Memory B cell (primary cell): ENCODE measurements at regions not wholly inside any gene's neighbourhood (a gene's known extent, or its start where the extent isn't known, plus 50 kb on each side); places are given as distances from the start of the nearest gene placed in this dataset.

ENCODE experiments used
- ATAC-seq: fragments of 150-1000 bp; cut with Tn5 transposase; 2 replicates; pipeline ENCODE4 v1.10.0; 2021; ENCODE audit warnings: low read depth, mild to moderate bottlenecking, moderate library complexity
- DNase-seq, 2 donors: peaks; one replicate each; pipeline ENCODE4 v3.0.0; 2022; ENCODE audit warnings: low spot score in 2 of 2
- H3K27ac Mint-ChIP-seq: one replicate; pipeline ENCODE4 v1.8.0; 2022; ENCODE audit warnings: mild to moderate bottlenecking, moderate library complexity, mixed read lengths
- H3K27me3 Mint-ChIP-seq: one replicate; pipeline ENCODE4 v1.8.0; 2022; ENCODE audit warnings: mixed read lengths
- H3K36me3 Mint-ChIP-seq: one replicate; pipeline ENCODE4 v1.8.0; 2022; ENCODE audit warnings: mild to moderate bottlenecking, mixed read lengths
- H3K4me1 Mint-ChIP-seq: one replicate; pipeline ENCODE4 v1.8.0; 2022; ENCODE audit warnings: mixed read lengths
- H3K4me3 Mint-ChIP-seq: one replicate; pipeline ENCODE4 v1.8.0; 2022; ENCODE audit warnings: mild to moderate bottlenecking, moderate library complexity, mixed read lengths
- H3K9me3 Mint-ChIP-seq: one replicate; pipeline ENCODE4 v1.8.0; 2022; ENCODE audit warnings: mixed read lengths

DNA sequence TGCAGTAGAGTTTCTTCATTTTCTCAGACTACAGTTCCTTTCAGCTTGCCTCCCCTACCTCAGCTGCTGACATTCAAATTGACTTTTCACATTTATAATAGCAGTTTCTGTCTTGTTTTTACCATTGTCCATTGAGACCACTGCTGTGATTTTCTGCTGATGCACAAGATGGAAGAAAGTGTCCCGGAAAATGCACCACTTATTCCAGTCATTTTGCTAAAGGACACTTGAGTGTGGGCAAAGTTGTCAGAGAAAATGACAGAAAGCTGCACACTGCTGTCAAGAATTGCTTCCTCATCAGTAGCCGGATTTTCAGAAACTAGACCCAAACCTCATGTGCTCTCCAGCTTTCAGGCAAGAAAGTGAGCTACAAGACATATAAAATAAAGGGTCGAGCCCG, 546.2 kb upstream of the SETBP1 start:
- no peaks in the 10 kb centered on the region for H3K4me1 Mint-ChIP-seq
- H3K4me3 Mint-ChIP-seq = no peak overlapping the region
- H3K36me3 Mint-ChIP-seq = no peaks in the 10 kb centered on the region
- DNase-seq (no peak), ATAC-seq (no peak)
- no peak overlapping the region for H3K27ac Mint-ChIP-seq
- H3K9me3 Mint-ChIP-seq = no peaks in the 10 kb centered on the region
- H3K27me3 Mint-ChIP-seq = peaks cover 2% of the 10 kb centered on the region

DNA sequence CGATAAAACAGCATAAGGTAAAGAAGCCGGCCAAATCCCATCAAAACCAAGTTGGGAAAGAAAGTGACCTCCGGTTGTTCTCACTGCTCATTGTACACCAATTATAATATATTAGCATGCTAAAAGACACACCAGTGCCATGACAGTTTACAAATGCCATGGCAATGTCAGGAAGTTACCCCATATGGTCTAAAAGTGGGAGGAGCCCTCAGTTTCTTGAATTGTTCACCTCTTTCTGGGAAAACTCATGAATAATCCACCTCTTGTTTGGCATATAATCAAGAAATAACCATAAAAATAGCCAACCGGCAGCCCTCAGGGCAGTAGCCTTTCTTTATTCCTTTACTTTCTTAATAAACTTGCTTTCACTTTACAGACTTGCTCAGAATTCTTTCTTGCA, 544.9 kb upstream of the SETBP1 start:
- ATAC-seq (no peak), DNase-seq (no peak)
- Mint-ChIP-seq H3K27ac (no peak overlapping the region), H3K27me3 (no peaks in the 10 kb centered on the region), H3K4me1 (no peaks in the 10 kb centered on the region), H3K9me3 (no peaks in the 10 kb centered on the region), H3K4me3 (no peak overlapping the region), H3K36me3 (no peaks in the 10 kb centered on the region)

DNA sequence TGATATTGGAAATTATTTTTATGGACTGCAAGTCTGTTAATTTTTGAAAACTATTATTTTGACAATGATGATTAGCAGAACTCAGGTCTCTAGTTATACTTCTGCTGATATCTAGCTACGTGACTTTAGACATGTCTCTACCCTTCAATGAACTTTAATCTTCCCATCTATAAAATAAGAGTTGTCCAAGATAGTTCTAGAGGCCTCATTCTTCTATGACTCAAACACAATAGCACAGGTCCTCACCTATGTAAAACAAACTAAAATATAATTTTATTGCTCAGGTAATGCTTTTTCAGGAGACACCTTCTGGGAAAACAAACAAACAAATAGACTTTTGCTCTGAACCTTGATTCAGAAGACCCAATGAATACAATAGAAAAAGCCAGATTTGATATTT, 544.4 kb upstream of the SETBP1 start:
- Mint-ChIP-seq H3K4me3 (no peak overlapping the region), H3K27me3 (no peaks in the 10 kb centered on the region), H3K36me3 (no peaks in the 10 kb centered on the region), H3K27ac (no peak overlapping the region), H3K9me3 (no peaks in the 10 kb centered on the region), H3K4me1 (no peaks in the 10 kb centered on the region)
- ATAC-seq (no peak), DNase-seq (no peak)

DNA sequence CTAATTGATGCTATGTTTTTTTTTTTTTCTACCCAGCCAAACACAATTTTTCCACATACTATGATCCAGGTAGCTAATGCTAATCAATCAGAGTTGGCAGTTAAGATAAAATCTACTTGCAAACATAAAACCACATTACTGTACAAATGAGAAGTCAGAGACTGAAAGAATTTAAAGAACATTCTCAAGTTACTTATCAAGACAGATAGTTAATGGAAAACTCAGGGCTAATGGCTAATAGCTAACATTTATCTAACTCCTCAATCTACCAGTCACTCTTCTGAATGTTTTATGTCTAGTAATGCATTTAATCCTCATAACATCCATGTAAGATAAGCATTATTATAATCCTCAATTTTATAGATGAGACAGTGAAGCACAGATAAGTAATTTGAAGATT, 537.6 kb upstream of the SETBP1 start:
- Mint-ChIP-seq H3K27me3 (peaks cover 2% of the 10 kb centered on the region), H3K36me3 (no peaks in the 10 kb centered on the region), H3K4me3 (no peak overlapping the region), H3K4me1 (no peaks in the 10 kb centered on the region), H3K27ac (no peak overlapping the region), H3K9me3 (no peaks in the 10 kb centered on the region)
- DNase-seq (no peak), ATAC-seq (no peak)

DNA sequence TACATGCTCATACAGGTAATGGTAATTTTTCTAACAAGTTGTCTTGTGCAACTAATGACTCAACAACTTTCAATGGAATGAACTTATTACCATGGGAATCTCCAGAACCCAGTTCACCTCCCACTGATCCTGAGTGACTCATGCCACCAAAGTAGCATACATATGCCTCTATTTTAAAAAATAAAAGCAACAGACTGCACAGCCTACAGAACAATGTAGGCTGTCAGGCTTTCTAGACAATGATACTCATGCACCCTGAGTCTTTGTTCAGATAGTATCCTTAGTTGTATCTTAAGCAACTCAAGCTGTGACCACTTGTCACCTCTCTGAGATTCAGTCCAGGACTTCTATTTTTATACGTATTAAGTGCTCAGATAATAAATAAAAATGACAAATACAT, 531.0 kb upstream of the SETBP1 start:
- ATAC-seq (no peak), DNase-seq (no peak)
- Mint-ChIP-seq H3K4me1 (no peaks in the 10 kb centered on the region), H3K36me3 (no peaks in the 10 kb centered on the region), H3K27me3 (peaks cover 2% of the 10 kb centered on the region), H3K27ac (no peak overlapping the region), H3K4me3 (no peak overlapping the region), H3K9me3 (no peaks in the 10 kb centered on the region)

DNA sequence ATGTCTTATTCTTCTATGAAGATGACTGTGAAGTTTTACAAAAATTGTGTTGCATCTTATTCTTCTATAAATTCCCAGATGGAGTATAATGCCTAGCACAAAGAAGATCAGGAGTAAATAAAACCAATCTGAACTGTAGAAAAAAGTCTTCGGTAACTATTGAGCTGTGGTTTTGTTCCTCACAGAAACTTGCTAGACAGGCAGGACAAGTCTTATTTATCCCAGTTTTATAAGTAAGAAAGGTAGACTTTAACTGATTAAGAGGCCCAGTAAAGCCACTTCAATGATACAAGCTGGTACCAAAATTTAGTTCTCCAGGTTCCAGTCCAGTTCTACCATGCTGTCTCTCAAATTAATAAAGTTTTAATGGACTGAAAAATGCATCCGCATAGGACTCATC, 526.7 kb upstream of the SETBP1 start:
- Mint-ChIP-seq H3K4me3 (no peak overlapping the region), H3K27me3 (no peaks in the 10 kb centered on the region), H3K27ac (no peak overlapping the region), H3K36me3 (no peaks in the 10 kb centered on the region), H3K9me3 (no peaks in the 10 kb centered on the region), H3K4me1 (no peaks in the 10 kb centered on the region)
- ATAC-seq = no peak
- DNase-seq = no peak

DNA sequence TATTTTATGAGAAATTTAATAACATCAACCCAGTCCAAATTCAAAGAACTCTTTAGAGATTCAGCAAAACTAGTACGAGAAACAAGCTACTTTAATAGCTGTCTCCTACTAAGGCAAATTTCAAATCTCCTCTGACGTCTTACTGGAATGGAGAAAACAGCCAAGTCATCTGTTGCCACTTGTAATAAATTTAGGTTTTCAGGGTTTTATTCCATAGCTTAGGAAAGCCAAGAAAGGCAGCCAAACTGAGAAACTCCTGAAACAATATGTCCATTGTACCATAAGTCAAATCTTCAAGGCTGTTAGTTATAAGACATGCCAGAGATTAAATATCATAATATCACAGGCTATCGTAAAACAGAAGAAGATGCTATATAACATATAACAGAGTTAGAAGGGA, 524.6 kb upstream of the SETBP1 start:
- no peaks in the 10 kb centered on the region for H3K4me1 Mint-ChIP-seq
- no peak for ATAC-seq
- no peak overlapping the region for H3K4me3 Mint-ChIP-seq
- H3K36me3 Mint-ChIP-seq = no peaks in the 10 kb centered on the region
- no peaks in the 10 kb centered on the region for H3K9me3 Mint-ChIP-seq
- no peak overlapping the region for H3K27ac Mint-ChIP-seq
- no peak for DNase-seq
- H3K27me3 Mint-ChIP-seq = no peaks in the 10 kb centered on the region

DNA sequence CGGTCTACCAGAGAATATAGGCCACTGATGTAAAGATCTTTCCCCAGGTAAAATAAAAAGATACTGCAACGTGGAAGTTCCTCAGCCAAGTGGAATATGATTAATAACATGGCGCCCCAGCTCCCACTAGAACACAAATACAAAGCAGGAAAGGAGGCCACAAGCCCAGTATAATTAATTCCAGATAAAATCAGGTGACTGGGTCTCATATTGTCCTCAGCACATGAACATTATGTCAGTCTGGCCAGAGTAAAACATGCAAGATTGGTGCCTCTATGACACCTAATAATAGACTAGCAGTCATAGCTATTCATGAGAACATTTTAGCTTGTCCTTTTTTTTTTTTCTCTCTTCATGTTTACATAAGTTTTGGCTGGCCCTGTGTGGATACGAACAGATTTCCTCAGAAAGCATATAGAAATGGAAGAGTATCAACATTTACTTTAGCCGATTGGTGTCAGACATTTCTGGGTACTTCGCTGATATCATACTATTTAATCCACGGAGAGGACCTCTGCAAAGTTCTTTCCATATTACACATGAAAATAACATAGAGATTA, 523.8 kb upstream of the SETBP1 start:
- H3K36me3 Mint-ChIP-seq = no peaks in the 10 kb centered on the region

DNA sequence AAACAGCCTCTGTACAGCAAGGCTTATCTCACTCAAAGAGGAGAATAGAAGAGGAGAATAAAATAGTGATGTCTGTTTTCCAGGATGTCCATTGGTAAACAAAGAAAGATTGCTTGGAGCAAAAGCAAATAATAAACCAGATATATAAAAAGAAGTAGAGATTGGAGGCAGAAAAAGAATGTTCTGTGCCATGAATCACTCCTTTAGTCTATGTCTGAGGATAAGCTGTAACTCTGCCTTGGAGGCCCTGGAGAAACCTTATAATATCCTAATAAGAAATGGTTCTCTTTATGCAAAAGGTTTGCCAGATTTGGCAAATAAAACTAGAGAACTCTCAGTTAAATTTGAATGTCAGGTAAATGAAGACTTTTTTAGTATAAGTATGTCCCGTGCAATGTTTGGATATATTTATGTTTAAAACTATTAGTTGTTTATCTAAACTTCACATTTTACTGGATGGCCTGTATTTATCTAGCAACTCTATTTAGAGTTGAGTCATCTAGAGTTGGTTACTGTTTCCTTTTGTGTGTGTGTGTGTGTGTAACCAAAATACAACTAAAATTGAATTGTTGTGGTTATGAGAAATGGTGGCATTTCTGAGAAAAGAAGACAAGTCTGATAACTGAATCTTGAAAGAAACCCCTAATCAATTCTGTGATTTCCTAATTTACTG, 510.3 kb upstream of the SETBP1 start:
- no peaks in the 10 kb centered on the region for H3K9me3 Mint-ChIP-seq

More for the DNA sequence above, 523.8 kb upstream of the SETBP1 start:
- Mint-ChIP-seq H3K4me1 (no peaks in the 10 kb centered on the region), H3K9me3 (no peaks in the 10 kb centered on the region), H3K27ac (no peak overlapping the region), H3K27me3 (no peaks in the 10 kb centered on the region), H3K4me3 (no peak overlapping the region)
- DNase-seq (no peak), ATAC-seq (no peak)

DNA sequence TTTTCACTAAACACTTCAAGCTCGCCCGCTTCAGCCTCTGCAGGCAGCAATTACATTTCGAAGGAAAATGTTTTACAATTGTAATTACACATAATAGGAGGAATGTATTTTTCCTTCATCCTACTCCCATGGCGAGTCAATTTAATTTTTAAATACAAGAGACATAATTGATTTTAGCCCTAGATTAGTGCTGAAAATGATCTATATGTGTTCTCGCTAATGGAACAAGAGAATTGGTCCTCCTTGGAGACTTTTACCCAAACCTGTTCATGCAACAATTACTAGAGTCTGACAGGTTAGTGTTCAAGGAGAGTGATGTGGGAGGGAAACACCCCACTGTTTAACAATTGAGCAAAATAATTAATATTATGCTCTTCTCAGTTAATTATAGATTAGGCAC, 509.4 kb upstream of the SETBP1 start:
- Mint-ChIP-seq H3K4me1 (no peaks in the 10 kb centered on the region), H3K36me3 (no peaks in the 10 kb centered on the region), H3K4me3 (no peak overlapping the region), H3K27ac (no peak overlapping the region), H3K9me3 (no peaks in the 10 kb centered on the region), H3K27me3 (peaks cover 3% of the 10 kb centered on the region)
- DNase-seq = no peak
- no peak for ATAC-seq

More for the DNA sequence above, 510.3 kb upstream of the SETBP1 start:
- peaks cover 5% of the 10 kb centered on the region for H3K27me3 Mint-ChIP-seq
- ATAC-seq (no peak), DNase-seq (no peak)
- no peak overlapping the region for H3K27ac Mint-ChIP-seq
- no peak overlapping the region for H3K4me3 Mint-ChIP-seq
- no peaks in the 10 kb centered on the region for H3K4me1 Mint-ChIP-seq
- no peaks in the 10 kb centered on the region for H3K36me3 Mint-ChIP-seq

DNA sequence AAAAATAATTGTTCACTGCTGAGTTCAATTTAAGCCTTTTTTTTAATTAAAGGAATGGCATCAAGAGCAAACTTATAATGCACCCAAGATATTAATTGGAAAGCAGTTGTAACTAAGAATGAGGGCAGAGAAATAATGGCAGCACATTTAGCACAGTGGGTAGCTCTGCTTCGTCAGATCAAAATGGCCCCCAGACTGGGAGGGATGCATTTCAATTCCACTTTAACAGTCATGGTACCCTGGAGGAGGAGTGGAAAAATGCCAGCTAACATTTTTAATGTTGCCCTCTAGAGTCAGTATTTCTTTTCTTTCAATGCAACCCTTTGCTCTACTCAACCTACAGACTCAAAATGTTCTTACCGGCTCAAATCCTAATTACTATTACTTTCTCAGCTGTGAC, 504.8 kb upstream of the SETBP1 start:
- Mint-ChIP-seq H3K4me3 (no peak overlapping the region), H3K36me3 (no peaks in the 10 kb centered on the region), H3K4me1 (no peaks in the 10 kb centered on the region), H3K9me3 (no peaks in the 10 kb centered on the region), H3K27ac (no peak overlapping the region), H3K27me3 (peaks cover 2% of the 10 kb centered on the region)
- no peak for DNase-seq
- no peak for ATAC-seq

DNA sequence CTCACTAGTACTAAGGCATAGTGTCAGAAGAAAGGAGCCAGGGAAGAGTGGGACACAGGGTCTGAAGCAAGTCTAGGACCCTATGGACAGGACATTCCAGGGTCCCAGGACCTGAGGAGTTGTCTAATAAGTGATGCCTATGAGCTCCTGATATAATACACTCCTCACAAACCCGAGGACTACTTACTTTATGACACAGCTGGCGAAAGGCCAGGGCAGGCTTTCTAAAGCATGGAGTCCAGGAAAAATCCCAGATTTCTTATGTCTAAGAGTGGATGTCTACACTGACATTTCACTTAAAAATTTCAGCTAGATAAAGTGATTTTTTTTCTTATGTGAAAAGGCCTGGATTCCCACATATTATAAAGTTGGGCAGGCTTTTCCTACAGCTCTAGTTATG, 502.2 kb upstream of the SETBP1 start:
- ATAC-seq (no peak), DNase-seq (no peak)
- Mint-ChIP-seq H3K36me3 (no peaks in the 10 kb centered on the region), H3K27me3 (peaks cover 2% of the 10 kb centered on the region), H3K4me3 (no peak overlapping the region), H3K4me1 (no peaks in the 10 kb centered on the region), H3K27ac (no peak overlapping the region), H3K9me3 (no peaks in the 10 kb centered on the region)

DNA sequence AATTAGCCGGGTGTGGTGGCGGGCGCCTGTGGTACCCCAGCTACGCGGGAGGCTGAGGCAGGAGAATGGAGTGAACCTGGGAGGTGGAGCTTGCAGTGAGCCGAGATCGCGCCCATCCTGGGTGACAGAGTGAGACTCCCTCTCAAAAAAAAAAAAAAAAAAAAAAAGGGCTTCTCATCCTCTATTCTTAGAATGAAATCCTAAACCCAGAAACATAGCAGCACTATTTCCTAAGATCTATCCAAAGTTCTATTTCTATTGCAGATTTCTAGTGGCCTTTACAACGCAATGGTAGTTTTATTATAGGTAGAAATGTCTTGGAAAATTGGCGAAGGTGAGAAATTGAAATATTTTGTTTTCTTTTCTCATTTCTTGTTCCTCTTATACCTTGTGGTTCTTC, 501.0 kb upstream of the SETBP1 start:
- no peaks in the 10 kb centered on the region for H3K9me3 Mint-ChIP-seq
- H3K4me1 Mint-ChIP-seq = no peaks in the 10 kb centered on the region
- no peaks in the 10 kb centered on the region for H3K36me3 Mint-ChIP-seq
- no peak overlapping the region for H3K27ac Mint-ChIP-seq
- peaks cover 2% of the 10 kb centered on the region for H3K27me3 Mint-ChIP-seq
- ATAC-seq (no peak), DNase-seq (no peak)
- H3K4me3 Mint-ChIP-seq = no peak overlapping the region

DNA sequence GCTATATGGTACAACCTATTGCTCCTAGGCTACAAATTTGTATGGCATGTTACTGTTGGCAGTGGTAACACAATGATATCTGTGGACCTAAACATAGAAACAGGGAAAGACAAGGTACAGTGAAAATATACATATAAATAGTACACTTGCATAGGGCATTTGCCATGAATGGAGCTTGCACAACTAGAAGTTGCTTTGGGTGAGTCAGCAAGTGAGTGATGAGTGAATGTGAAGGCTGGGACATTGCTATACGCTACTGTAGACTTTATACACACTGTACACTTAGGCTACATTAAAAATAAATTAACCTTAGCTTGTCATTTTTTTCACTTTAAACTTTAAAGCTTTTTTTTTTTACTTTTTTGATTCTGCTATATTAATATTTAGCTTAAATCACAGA, 500.0 kb upstream of the SETBP1 start:
- no peaks in the 10 kb centered on the region for H3K9me3 Mint-ChIP-seq
- ATAC-seq (no peak), DNase-seq (no peak)
- H3K4me3 Mint-ChIP-seq = no peak overlapping the region
- no peak overlapping the region for H3K27ac Mint-ChIP-seq
- no peaks in the 10 kb centered on the region for H3K36me3 Mint-ChIP-seq
- H3K4me1 Mint-ChIP-seq = no peaks in the 10 kb centered on the region
- peaks cover 2% of the 10 kb centered on the region for H3K27me3 Mint-ChIP-seq
